OCI-LY7 (cell line): ENCODE measurements at regions not wholly inside any gene's neighbourhood (a gene's known extent, or its start where the extent isn't known, plus 50 kb on each side); places are given as distances from the start of the nearest gene placed in this dataset.

ENCODE experiments used
- EZH2phosphoT487 ChIP-seq: fragments of 200-600 bp; sonication (generic); IDR thresholded peaks from 2 replicates; pipeline ENCODE4 v1.6.1; 2018; ENCODE audit warnings: low read depth, borderline replicate concordance, mild to moderate bottlenecking, mixed run types, antibody characterized with exemption, low read length, moderate library complexity, mixed read lengths
- TF ChIP-seq, protein P1 (sequence below): fragments of 200-600 bp; sonication (generic); conservative IDR thresholded peaks from 2 replicates; pipeline ENCODE4 v1.5.1; 2014; ENCODE audit warnings: mild to moderate bottlenecking, antibody characterized with exemption, low read length, moderate library complexity, mixed read lengths

GRCh38 chr14:103228866-103229265 lies 105.2 kb upstream of the EIF5 start:
- TF ChIP-seq, protein P1, sequence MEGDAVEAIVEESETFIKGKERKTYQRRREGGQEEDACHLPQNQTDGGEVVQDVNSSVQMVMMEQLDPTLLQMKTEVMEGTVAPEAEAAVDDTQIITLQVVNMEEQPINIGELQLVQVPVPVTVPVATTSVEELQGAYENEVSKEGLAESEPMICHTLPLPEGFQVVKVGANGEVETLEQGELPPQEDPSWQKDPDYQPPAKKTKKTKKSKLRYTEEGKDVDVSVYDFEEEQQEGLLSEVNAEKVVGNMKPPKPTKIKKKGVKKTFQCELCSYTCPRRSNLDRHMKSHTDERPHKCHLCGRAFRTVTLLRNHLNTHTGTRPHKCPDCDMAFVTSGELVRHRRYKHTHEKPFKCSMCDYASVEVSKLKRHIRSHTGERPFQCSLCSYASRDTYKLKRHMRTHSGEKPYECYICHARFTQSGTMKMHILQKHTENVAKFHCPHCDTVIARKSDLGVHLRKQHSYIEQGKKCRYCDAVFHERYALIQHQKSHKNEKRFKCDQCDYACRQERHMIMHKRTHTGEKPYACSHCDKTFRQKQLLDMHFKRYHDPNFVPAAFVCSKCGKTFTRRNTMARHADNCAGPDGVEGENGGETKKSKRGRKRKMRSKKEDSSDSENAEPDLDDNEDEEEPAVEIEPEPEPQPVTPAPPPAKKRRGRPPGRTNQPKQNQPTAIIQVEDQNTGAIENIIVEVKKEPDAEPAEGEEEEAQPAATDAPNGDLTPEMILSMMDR, result no peak
- no peak for TF ChIP-seq EZH2phosphoT487
